GM20000 (cell line): ENCODE measurements at regions not wholly inside any gene's neighbourhood (a gene's known extent, or its start where the extent isn't known, plus 50 kb on each side); places are given as distances from the start of the nearest gene placed in this dataset.

Experiments used
- DNase-seq: peaks from one replicate; pipeline ENCODE4 v3.0.0; 2012; ENCODE audit warnings: low spot score
- CTCF ChIP-seq: IDR thresholded peaks from 2 replicates; pipeline ENCODE4 v1.5.1; 2012; ENCODE audit warnings: mild to moderate bottlenecking, control low read depth; ENCODE audit errors: extremely low read depth, missing control alignments

- DNase-seq: no peak
- no peak for TF ChIP-seq CTCF
Observed at GRCh38 chr2:180327185-180327584, 320.1 kb upstream of the CWC22 start.

DNA sequence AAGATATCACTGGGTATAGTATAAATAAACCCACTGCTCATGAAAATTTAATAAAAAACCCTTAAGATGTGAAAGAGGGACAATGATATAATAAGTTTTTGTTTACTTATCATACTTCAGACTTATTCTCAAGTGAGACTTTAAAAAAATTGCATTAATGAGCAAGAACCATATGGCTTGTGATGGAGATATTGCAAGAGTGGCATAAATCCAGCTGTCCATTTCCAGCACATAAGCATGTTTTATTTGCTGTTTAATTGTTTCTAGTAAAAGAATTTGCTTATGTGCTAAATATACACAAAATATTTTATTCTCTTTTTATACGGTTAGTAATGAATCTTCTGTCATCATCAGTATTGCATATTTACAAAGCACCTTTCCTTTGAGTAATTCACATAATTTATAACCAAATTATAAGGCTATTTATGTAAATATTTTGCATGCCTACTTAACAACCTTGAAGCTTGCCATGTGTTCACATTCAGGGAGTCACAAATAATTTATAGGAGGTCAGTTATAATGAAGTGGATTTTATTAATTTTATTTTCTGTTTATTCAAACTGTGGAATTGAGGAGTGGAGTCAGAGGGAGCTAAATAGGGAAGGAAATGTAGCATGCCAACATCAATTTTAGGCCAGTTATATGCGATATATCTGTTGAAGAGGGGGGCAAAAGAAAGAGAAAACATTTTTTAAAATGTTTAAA lies 318.5 kb upstream of the CWC22 start:
- DNase-seq: no peak
- TF ChIP-seq CTCF: no peak

DNA sequence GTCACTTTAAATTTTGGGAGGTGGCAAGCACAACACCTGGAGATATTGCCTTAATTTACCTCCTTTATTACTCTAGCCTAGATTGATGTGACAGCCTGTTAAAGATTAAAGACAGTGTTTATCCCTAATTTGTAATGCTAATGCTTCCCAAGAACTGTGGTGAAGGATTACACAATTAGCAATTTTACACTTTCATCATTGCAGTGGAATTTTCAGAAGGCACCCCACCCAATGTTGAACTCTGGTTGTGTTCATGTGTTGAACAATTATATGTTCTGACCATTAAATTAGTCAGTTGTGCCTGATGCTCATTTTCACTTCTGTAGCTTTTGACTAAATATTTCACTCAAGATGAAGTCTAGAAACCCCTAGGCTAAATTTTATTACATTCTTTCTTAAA lies 317.1 kb upstream of the CWC22 start:
- TF ChIP-seq CTCF: no peak
- no peak for DNase-seq

DNA sequence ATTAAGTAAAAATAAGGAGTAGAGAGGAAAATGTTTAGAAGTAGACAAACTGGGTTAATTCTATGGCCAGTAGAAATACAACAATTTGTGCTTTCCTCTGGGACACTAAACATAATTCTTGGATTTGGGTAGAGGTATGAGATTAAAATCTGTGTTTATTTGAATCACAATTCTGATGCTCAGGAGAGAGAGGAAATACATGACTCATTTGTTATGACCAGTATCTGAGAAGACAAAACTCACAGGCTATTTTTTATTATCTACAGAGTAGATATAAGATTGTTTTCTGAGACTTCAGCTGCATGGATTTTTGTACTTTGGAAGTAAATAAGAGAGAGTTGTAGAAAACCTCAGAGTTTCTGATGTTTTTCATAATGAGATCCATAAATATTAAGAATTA lies 315.7 kb upstream of the CWC22 start:
- no peak for DNase-seq

GRCh38 chr2:180319586-180320405 lies 312.7 kb upstream of the CWC22 start:
- no peak for TF ChIP-seq CTCF

More for the DNA sequence above, 315.7 kb upstream of the CWC22 start:
- no peak for TF ChIP-seq CTCF

GRCh38 chr2:180314086-180314485 lies 307.0 kb upstream of the CWC22 start:
- no peak for TF ChIP-seq CTCF
- DNase-seq: no peak

More at GRCh38 chr2:180319586-180320405, 312.7 kb upstream of the CWC22 start:
- peak; percentile 7 for DNase-seq

- DNase-seq: no peak
- no peak for TF ChIP-seq CTCF
Observed at GRCh38 chr2:180312542-180312941, 305.4 kb upstream of the CWC22 start.
